Vagina (tissue), 2 donors: ENCODE measurements at regions not wholly inside any gene's neighbourhood (a gene's known extent, or its start where the extent isn't known, plus 50 kb on each side); places are given as distances from the start of the nearest gene placed in this dataset.

ENCODE experiments used
- CTCF ChIP-seq, 3 experiments: fragments of 450-650 bp in 2 of 3; fragments of 200-600 bp in 1 of 3; sonication (generic) in 1 of 3; IDR thresholded peaks; one replicate each; pipeline ENCODE4 v1.5.1; 2017 to 2019; ENCODE audit warnings: antibody characterized with exemption in 3 of 3, mild to moderate bottlenecking in 2 of 3, moderate library complexity in 2 of 3
- POLR2A ChIP-seq, 2 donors: fragments of 450-650 bp; IDR thresholded peaks; one replicate each; pipeline ENCODE4 v1.6.1; 2017; ENCODE audit warnings: antibody characterized with exemption in 2 of 2, mild to moderate bottlenecking in 2 of 2, moderate library complexity in 2 of 2

- TF ChIP-seq CTCF (IDR thresholded peaks at IDR 0.05) (no peak), POLR2A (IDR thresholded peaks at IDR 0.05) (no peak)
These were observed 736.4 kb downstream of the KCNA4 start for GRCh38 chr11:29280452-29280851.
